GM19238 (cell line): ENCODE measurements at regions not wholly inside any gene's neighbourhood (a gene's known extent, or its start where the extent isn't known, plus 50 kb on each side); places are given as distances from the start of the nearest gene placed in this dataset.
"Not testable (repeated sequence)": the region's sequence is repeated elsewhere in the genome, so short reads cannot be mapped to it uniquely, and the experiment has no call there.

Experiments
- DNase-seq: peaks from one replicate; pipeline ENCODE4 v3.0.0; 2011; ENCODE audit warnings: low spot score; ENCODE audit not compliant: insufficient read length

DNA sequence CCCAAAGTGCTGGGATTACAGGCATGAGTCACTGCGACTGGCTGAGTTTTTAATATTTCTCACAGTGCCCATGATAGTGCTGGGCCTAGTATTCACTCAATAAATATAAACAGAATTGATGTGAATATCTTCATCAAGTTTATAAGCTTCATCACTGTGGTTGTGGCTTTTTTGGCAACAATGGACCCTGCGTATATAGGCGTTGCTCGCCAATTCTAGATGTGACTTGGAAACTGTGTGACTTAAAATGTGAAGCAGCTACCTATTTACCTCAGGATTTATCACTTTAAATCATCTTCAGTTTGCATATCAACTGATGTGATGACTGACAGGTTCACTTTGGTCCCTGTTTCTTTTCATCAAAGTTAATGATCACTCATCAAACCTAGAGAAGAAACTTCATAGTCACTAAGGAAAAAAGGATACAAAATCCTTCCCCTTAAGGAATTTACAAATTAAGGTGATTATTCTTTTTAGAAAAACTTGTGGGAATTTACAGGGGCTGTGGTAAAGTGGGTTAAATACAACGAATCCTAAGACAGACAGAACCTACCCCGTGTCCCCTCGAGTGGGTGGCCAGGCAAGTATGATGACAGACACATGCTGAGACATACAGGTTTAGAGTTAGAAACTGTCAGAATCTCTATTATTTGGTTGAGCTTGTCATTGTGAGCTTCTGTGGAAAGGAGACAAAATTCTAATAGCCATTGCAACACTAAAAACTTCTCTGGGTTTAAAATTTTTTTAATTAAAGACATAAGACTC lies 101.3 kb downstream of the AKAP11 start:
- DNase-seq, result no peak

DNA sequence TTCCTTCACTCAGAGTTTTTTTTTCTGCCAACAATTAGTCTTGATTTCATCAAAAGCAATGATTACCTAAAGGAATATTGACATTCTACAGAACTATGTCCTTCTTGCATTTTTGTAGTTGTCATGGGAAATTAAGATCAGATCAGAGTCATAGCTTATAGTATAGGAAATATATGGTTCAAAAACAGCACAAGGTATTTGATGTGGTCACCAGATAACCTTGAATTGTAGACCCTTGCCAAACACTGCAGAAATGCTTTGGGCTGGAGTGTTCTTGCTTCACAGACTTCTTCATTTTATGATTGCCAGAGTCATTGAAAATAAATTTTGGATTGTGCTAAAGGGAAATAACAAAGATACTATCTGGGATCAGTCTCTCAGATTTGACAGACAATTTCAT lies 103.7 kb downstream of the AKAP11 start:
- DNase-seq, result no peak

DNA sequence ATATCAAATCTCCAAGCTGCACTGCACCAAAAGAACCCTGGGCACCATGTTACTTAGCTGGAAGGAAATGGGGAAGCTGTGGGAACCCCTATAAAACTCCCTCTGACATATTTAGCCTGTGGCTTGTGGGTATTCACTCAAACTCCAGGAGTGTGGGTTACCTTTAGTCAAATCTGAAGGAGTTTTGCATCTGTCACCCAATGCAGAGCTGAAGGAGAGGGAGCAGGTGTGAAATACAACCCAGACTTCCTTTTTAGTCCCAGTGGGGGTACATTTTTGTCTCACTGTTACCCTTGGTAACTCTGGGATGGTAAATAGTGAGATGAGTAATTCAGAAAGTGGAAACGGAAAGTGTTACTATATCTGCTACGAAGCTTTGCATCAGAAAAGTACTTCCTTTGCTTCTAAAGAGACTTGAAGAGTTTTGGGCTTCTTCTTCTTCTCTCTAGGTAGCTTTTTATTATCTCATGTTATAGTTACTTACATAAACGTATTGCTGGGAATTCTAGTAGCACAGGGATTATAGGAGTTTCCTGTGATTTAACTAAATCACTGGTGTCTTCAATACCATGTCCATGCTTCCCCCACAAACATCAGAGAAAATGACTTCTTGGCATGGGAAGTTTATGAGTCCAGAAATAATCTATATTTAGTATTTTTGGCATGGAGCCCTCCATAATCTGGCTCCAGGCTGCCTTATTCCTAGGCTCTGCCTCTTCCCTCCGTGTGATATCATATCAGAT lies 105.9 kb downstream of the AKAP11 start:
- no peak for DNase-seq

DNA sequence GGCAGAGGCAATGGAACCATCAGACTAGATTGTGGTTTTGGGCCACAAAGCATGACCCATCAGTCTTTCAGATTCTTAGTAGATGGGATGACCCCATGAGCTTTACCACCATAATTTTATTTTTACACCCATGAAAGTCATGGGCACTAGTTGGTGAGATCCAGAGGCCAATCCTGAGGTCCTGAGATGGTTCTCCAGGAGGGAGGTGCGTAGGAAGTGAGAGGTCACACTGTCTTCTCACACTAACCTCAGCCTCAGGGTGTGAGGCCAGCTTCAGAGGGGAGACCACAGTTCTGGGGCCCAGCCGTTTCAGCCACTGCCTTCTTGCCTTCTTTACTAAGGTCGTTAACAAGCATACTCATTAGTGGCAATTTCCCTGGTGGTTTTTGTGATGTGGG lies 106.4 kb downstream of the AKAP11 start:
- no peak for DNase-seq

DNA sequence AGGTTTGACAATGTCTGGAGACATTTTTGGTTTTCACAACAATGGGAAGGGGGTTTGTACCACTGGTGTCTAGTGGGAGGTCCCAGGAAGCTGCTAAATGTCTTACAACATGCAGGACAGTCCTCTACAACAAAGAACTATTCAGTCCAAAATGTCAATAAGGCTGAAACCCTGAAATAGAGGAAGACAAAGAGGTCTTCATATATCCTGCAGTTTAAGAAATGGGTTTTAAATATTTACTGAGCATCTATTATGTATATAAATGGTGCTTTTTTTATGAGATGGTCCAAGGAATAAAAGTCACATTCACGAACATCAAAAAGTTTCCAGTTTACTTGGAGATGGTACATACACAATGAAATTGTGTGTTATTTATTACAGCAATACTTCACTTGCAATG lies 107.3 kb downstream of the AKAP11 start:
- no peak for DNase-seq

DNA sequence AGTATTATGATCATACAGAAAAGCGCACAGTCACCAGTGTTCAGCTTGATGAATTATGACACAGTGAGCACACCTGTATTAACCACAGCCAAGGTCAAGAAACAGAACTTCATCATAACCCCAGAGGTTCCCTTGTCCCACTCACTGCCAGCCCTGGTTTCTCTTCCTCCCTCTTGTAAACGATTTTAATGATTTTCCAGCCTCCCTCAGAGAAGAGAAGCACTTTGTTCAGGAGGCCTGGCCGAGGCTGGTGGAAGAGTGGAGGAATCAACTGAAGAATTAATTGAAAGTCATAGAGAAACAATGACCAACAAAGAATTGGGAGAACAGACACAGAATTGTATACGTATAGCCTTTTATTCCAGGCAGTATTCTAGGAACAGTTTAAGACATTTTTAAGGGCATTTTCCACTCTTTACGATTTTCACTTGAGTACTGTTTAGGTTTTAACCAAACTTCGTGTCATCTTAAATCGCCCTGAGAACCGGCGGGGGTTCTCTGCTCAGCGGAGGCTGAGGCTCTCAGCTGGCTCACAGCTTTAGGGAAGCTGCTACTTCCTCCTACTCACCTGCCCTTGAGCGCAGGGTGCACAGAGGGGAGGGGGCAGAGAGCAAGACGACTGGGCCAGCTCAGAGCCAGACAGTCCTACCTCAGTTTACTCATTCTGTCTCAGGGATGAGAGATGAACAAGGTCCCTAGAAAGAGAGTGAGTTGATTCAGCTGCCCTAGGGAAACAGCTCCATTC lies 108.6 kb downstream of the AKAP11 start:
- DNase-seq, result no peak

DNA sequence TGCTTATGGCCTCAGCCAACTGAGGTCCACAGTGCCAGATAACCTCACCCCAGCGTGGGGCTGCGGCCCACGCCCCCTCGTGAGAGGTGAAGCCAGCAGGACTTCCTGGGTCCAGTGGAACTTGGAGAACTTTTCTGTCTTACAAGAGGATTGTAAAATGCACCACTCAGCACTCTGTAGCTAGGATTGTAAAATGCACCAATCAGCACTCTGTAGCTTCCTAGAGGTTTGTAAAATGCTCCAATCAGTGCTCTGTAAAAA lies 109.1 kb downstream of the AKAP11 start:
- no peak for DNase-seq

DNA sequence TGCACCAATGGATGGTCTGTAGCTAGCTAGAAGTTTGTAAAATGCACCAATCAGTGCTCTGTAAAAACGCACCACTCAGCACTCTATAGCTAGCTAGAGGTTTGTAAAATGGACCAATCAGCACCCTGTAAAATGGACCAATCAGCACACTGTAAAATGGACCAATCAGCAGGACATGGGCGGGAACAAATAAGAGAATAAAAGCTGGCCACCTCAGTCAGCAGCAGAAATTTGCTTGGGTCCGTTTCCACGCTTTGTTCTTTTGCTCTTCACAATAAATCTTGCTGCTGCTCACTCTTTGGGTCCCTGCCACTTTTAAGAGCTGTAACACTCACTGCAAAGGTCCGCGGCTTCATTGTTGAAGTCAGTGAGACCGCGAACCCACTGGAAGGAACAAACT lies 109.5 kb downstream of the AKAP11 start:
- DNase-seq, result not testable (repeated sequence)

DNA sequence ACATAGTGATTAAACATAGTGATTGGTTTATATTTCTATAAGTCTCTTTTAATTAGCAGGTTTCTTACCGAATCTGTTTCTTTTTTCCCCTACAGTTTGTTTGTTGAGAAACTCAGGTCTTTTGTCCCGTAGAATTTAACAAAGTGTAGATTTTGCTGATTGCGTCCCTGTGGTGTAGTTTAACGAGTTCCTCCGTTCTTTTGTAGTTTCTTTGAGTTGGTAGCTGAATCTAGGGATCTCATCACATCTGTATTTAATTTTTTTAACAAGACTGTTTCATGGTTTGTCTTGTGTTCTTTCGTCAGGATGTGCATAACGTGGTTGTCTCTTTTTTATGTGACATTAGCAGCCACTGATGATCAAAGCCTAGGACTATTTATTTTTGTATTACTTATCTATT lies 111.1 kb downstream of the AKAP11 start:
- DNase-seq, result no peak

DNA sequence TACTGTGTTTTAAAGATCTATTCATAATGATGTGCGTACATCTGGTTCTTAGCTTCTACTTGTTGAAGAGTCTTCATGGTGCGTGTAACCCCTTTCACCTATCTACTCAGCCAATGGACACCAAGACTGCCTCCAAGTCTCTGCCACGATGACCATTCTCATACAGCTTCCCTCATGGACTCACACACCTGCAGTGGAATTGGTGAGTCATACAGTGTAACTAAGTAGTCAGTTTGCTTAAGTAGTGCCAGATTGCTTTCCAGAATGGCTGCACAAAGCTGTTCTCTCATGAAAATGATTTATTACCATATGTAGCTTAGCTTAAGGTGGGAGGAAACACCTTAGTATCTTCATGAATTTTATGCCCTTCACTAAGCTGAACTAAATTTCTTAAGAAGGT lies 112.3 kb downstream of the AKAP11 start:
- DNase-seq, result no peak

DNA sequence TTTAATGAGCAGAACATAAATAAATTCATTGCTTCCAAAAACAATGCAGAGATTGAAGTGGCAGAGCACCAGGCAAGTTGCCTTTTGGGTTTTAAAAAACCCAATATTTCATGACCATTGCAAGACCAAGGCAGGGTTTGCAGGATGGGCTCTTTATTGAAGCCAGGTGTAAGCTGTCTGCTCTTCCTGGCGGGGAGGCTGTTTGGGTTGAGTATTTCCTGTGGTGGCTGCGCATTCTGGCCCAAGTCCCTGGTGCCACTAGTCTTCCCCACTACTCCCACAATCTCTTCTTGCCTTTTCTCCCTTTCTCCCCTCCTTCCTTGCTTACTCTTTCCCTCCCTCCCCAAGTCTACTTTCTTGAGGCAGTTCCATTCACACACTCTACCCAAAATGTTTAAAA lies 116.4 kb downstream of the AKAP11 start:
- no peak for DNase-seq

DNA sequence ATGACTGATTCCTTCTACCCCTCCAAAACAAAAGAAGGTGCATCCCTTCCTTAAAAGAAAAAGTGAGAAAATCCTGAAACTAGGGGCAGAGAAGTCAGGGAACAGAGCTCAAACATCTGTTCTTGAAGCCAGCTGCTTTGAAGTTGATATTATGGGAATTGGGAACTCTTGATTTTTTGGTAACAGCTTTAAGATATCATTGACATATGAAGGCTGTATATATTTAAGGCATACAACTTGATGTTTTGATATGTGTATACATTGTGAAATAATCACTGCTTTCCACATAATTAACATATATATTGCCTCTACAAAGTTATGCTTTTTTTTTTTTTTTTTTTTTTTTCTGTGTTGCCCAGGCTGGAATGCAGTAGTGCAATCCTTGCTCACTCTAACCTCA lies 117.1 kb downstream of the AKAP11 start:
- DNase-seq, result no peak

DNA sequence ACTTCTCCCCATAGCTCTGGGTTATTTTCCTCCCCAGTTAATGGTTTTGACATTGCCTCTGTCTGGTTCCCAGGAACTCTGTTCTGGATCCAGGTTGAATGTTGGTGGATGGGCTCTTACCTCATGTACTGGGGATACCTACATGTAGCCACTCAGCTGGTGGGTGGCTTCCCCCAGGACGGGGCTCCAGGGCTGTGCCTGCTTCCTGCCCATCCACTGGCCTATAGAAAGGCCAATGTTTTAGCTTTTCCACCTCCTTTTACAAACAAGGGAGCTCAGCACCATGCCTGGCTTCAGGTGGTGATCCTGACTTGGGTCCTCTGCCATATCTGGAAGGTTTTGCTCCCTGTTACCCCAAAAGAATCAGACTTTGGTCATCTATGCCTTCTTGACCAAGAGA lies 120.2 kb downstream of the AKAP11 start:
- no peak for DNase-seq

DNA sequence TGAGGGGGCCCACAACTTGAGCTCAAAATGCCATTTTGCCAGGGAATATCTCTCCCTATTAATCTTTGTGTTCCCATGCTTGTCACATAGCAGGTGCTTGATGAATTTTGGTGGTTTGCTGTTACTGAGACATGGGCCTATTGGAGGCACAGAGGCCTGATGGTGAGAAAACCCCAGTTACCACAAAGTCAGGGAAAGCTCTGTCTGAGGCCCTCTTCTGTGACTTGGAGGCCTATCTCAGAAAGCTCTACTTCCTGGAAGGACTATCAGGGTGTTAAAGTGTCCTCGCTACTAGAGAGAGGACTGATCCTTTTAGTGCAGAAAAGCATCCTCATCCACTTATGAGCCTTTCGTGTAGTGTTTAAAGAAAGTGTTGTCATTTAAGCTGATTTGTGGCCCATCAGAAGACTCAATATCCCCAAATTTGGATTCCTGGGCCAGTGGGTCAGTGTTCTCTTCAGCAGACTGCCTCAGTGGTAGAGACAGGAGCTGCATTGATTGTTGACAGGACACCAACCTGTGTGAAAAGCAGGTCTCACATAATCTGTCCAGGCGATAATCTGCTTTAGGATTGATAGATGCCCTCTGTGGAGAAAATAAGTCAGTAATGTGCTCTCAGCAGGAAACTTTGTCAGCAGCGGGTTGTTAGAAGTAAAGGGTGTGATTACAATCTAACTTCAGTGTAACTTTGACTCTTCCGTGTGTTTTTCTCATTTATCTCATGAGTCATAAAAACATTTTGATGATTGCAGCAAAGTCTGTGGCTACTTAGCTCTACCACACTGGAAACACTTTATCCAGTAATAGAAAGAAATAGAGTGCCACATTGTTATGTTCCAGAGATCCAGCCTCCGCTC lies 121.0 kb downstream of the AKAP11 start:
- DNase-seq, result no peak

DNA sequence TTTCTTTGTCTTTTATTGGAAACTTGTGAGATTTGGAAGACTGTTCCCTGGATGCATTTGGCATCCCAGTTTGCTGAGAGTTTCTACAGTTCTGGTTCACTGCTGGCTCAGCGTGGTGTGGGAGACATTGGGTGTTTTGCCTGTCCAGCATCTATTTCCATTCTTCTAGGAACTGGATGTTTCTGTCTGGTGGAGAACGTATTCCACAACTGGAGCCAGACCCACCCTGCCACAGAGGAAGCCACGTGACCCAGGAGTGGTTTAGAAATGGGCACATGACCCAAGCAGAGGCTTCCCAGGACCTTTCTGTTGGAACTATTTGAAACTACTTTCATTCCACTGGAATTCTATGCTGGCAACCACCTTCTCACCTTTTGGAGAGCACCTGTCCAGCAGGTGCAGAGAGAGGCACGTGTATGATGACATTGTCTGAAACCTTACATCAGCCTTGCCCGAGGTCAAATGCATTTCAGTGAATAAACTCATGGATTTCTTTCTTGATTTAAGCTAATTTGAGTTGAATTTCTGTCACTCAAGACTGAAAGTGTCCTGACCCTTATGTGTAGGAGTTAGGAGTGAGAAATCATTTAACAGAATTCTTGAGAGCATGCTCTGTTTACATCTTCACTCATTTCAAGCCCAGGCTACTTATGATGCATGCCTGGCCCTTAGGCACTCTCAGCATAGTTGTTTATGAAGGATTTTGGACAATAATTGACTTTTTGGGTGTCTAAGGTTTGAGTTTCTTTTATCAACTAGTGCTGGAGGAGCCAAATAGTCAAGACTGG lies 121.8 kb downstream of the AKAP11 start:
- DNase-seq, result no peak

DNA sequence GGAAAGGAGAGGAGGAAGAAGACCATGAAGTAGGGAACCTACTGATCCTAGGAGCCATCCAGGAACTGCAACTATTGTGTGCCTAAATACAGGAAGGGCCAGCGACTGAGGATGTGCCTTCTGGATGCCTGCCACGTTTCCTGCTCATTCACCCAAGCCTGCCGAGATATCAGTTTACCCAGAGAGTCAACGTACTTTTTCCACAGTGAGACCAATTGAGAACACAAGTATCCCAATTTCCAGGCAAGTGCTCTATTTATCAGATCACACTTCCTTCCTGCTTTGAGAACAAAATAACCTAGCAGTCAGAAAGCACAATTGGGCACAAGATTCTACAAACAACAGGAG lies 122.4 kb downstream of the AKAP11 start:
- DNase-seq, result no peak

DNA sequence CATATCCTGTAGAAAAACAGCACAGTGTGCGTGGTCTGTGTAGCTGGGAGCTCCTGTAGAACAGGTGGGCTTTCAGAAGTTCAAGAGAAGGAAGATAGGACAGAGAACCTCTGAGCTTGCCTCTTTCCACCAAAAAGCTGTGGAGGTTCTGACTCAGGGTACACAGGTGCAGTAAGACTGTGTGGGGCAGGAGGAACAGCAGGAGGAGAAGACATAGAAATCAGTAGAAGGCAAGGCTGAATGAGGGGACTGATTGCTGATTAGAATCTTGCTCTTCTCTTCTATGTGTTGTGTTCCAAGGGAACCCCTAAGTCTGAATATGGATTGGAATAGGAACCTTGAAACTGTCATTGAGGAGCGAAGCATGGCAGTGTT lies 122.7 kb downstream of the AKAP11 start:
- DNase-seq, result no peak

DNA sequence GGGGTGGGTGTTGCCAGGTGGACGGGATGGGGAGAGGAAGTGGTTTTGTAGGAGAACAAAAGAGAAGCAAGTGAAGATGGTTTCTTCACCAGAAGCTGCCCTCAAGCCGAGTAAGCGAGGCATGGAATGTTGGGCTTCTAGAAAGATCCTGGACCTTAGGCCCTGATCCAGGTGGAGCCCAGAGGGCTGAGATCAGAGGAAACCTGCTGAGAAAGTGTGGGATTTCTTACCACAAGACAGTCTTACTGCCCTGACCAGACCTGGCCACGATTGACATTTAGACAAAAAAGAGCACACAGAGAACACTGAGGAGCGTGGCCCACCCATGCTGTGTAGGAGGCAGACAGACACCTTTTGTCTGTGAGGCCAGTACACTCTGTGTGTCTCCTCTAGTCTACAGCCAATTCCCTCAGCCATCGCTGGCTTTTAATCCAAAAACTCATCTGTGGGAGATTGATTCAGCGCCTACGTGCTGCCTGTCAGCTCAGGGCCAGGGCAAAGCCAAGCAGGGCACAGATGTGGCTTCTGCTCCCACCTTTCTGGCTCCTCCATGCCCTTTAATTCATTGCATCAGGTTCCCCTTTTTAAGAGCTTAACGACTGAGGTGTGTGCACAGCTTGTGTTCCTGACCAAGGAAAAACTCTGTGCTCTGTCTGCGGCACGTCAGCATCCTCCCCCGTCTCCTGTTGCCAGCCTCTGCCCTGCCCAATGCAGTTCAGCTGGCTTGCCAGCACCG lies 123.3 kb downstream of the AKAP11 start:
- DNase-seq, result no peak

DNA sequence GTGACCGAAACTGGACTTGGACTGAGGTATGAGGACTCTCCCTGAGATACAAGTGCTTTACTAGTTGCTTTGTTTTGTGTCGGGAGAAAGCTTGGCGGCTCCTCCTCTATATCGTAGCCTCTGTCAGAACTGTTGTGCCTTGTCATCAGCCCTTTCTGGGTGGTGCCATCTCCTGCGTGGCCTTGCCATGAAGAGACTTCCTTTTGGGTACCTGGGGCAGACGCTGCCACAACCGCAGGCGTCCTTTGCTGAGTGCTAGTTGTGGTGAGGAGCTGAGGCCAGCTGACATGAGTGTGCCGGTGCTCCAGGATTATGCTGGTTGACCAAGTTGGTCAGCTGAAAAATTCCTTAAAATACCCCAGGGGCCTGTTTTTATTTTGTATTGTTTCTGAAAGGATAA lies 124.5 kb downstream of the AKAP11 start:
- no peak for DNase-seq

DNA sequence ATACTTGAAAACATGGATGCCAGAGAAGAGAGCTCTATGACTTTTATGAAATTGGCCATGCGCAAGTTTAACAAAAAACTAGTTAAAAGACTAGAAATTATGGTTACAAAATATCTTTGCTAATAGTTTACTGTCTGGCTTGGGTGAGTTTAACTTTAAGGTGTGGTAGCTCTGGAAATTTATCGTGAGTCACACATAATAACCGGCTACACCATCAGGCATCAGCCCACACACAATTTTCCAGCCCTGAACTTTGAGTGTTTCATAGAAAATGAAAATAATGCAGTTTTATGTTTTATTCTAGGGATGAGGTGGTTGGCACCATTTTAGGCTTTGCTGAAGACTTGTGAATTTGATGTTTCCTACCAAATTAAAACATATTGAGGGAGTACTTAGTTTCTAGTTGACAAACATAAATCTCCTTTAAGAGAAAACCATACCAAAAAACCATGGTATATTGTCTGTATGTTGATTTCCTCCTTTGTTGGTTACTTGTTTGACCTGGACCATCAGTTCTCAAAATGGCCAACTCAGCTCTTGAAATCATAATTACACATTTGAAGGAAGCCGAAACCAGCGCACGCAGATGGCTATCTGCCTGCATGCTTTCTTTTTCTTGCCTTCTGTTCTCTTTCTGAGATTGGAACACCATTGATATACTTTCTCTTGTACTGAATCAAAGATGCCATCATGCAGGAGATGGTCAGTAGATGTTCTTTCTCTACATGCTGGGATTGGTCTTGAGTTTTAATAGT lies 125.1 kb downstream of the AKAP11 start:
- DNase-seq, result no peak
